Upper lobe of right lung (tissue), 1 donor: ENCODE measurements at regions not wholly inside any gene's neighbourhood (a gene's known extent, or its start where the extent isn't known, plus 50 kb on each side); places are given as distances from the start of the nearest gene placed in this dataset.

ENCODE experiments used
- ATAC-seq: fragments of 200-7000 bp; cut with Tn5 transposase; one replicate; pipeline ENCODE4 v1.9.1; 2020; ENCODE audit warnings: mild to moderate bottlenecking, moderate library complexity
- DNase-seq: peaks from one replicate; pipeline ENCODE4 v3.0.0-alpha.2; 2020
- H3K27ac ChIP-seq: fragments of 200-600 bp; one replicate; pipeline ENCODE4 v1.8.0; 2022
- H3K27me3 ChIP-seq: fragments of 200-600 bp; one replicate; pipeline ENCODE4 v1.8.0; 2022; ENCODE audit warnings: mild to moderate bottlenecking
- H3K36me3 ChIP-seq: fragments of 200-600 bp; one replicate; pipeline ENCODE4 v1.8.0; 2022
- H3K4me1 ChIP-seq: fragments of 200-600 bp; one replicate; pipeline ENCODE4 v1.8.0; 2022
- H3K4me3 ChIP-seq: fragments of 200-600 bp; one replicate; pipeline ENCODE4 v1.8.0; 2022; ENCODE audit warnings: mild to moderate bottlenecking
- H3K9me3 ChIP-seq: fragments of 200-600 bp; one replicate; pipeline ENCODE4 v1.8.0; 2022
- CTCF ChIP-seq: fragments of 200-600 bp; IDR thresholded peaks from one replicate; pipeline ENCODE4 v1.8.0; 2022; ENCODE audit warnings: antibody characterized with exemption
- intact Hi-C: fragments of 100-400 bp; cut with DNase I; formaldehyde crosslinking; loops from one replicate; pipeline ENCODE4 v1.11.0; 2022
- donor health status: DM: no; HTN: yes; CAD: no; lungs with severe emphysema.

- ATAC-seq (no peak), DNase-seq (no peak)
- no peaks in the 10 kb centered on the region for H3K27me3 ChIP-seq
- H3K9me3 ChIP-seq = no peaks in the 10 kb centered on the region
- no peak overlapping the region for H3K27ac ChIP-seq
- intact Hi-C loops = no loop called here
- H3K36me3 ChIP-seq = no peaks in the 10 kb centered on the region
- no peak for TF ChIP-seq CTCF
- no peak overlapping the region for H3K4me3 ChIP-seq
- H3K4me1 ChIP-seq = no peaks in the 10 kb centered on the region
Measured at GRCh38 chrX:109927663-109928273, 75.1 kb upstream of the TMEM164 start.

GRCh38 chrX:109928596-109929335, 74.1 kb upstream of the TMEM164 start:
- Histone ChIP-seq H3K4me3 (no peak overlapping the region), H3K27me3 (no peaks in the 10 kb centered on the region), H3K36me3 (no peaks in the 10 kb centered on the region), H3K27ac (no peak overlapping the region), H3K4me1 (no peaks in the 10 kb centered on the region), H3K9me3 (no peaks in the 10 kb centered on the region)
- intact Hi-C loops = no loop called here
- TF ChIP-seq CTCF = no peak
- DNase-seq (no peak), ATAC-seq (no peak)

GRCh38 chrX:109931677-109932076, 71.2 kb upstream of the TMEM164 start:
- ATAC-seq = no peak
- no peak for DNase-seq
- no peaks in the 10 kb centered on the region for H3K4me1 ChIP-seq
- TF ChIP-seq CTCF = no peak
- H3K27ac ChIP-seq = no peak overlapping the region
- H3K4me3 ChIP-seq = no peak overlapping the region
- no peaks in the 10 kb centered on the region for H3K9me3 ChIP-seq
- H3K27me3 ChIP-seq = no peaks in the 10 kb centered on the region
- intact Hi-C loops = no loop called here
- no peaks in the 10 kb centered on the region for H3K36me3 ChIP-seq

GRCh38 chrX:109934434-109934833, 68.5 kb upstream of the TMEM164 start:
- Histone ChIP-seq H3K4me1 (no peaks in the 10 kb centered on the region), H3K36me3 (no peaks in the 10 kb centered on the region), H3K4me3 (no peak overlapping the region), H3K27me3 (no peaks in the 10 kb centered on the region), H3K27ac (no peak overlapping the region), H3K9me3 (no peaks in the 10 kb centered on the region)
- ATAC-seq = no peak
- intact Hi-C loops = no loop called here
- no peak for TF ChIP-seq CTCF
- DNase-seq = no peak

- H3K36me3 ChIP-seq = no peaks in the 10 kb centered on the region
- no peak overlapping the region for H3K4me3 ChIP-seq
- DNase-seq (no peak), ATAC-seq (no peak)
- no peaks in the 10 kb centered on the region for H3K27me3 ChIP-seq
- no peak overlapping the region for H3K27ac ChIP-seq
- intact Hi-C loops = no loop called here
- TF ChIP-seq CTCF = no peak
- H3K4me1 ChIP-seq = no peaks in the 10 kb centered on the region
- H3K9me3 ChIP-seq = no peaks in the 10 kb centered on the region
Measured at GRCh38 chrX:109934935-109935334, 68.0 kb upstream of the TMEM164 start.
